H9 (cell line): ENCODE measurements at regions not wholly inside any gene's neighbourhood (a gene's known extent, or its start where the extent isn't known, plus 50 kb on each side); places are given as distances from the start of the nearest gene placed in this dataset.

Experiments used
- DNase-seq: peaks from one replicate; pipeline ENCODE4 v3.0.0-alpha.2; 2017
- H2AFZ ChIP-seq: one replicate; pipeline ENCODE4 v1.6.1; 2013; ENCODE audit warnings: mild to moderate bottlenecking, low read length, control low read depth, moderate library complexity
- H2AK5ac ChIP-seq: 2 replicates; pipeline ENCODE4 v1.6.1; 2013; ENCODE audit warnings: low read length, control low read depth, mixed read lengths; ENCODE audit not compliant: insufficient read length
- H2BK120ac ChIP-seq: one replicate; pipeline ENCODE4 v1.6.1; 2013; ENCODE audit warnings: low read depth, mild to moderate bottlenecking, low read length, control low read depth, inconsistent platforms; ENCODE audit not compliant: poor library complexity, severe bottlenecking
- H2BK12ac ChIP-seq: 2 replicates; pipeline ENCODE4 v1.6.1; 2013; ENCODE audit warnings: low read length, control low read depth, mixed read lengths, low read depth; ENCODE audit not compliant: insufficient read length
- H2BK15ac ChIP-seq: 2 replicates; pipeline ENCODE4 v1.6.1; 2013; ENCODE audit warnings: low read depth, low read length, control low read depth
- H2BK20ac ChIP-seq: one replicate; pipeline ENCODE4 v1.6.1; 2013; ENCODE audit warnings: low read depth, mild to moderate bottlenecking, low read length, control low read depth, inconsistent platforms; ENCODE audit not compliant: poor library complexity, severe bottlenecking
- H2BK5ac ChIP-seq: 2 replicates; pipeline ENCODE4 v1.6.1; 2013; ENCODE audit warnings: low read length, control low read depth, mixed read lengths; ENCODE audit not compliant: insufficient read length
- H3K14ac ChIP-seq: 2 replicates; pipeline ENCODE4 v1.6.1; 2013; ENCODE audit warnings: low read length, control low read depth; ENCODE audit not compliant: insufficient read depth
- H3K18ac ChIP-seq: 2 replicates; pipeline ENCODE4 v1.6.1; 2013; ENCODE audit warnings: low read depth, mild to moderate bottlenecking, mixed read lengths, low read length, control low read depth; ENCODE audit not compliant: insufficient read length
- H3K23ac ChIP-seq: 2 replicates; pipeline ENCODE4 v1.6.1; 2013; ENCODE audit warnings: low read length, control low read depth, mixed read lengths, low read depth; ENCODE audit not compliant: insufficient read length
- H3K23me2 ChIP-seq: 2 replicates; pipeline ENCODE4 v1.6.1; 2013; ENCODE audit warnings: low read depth, mild to moderate bottlenecking, mixed read lengths, low read length, control low read depth; ENCODE audit not compliant: insufficient read length, poor library complexity, severe bottlenecking
- H3K27ac ChIP-seq: 2 replicates; pipeline ENCODE4 v1.5.1; 2013; ENCODE audit warnings: low read length, control low read depth, mixed read lengths, low read depth; ENCODE audit not compliant: insufficient read length
- H3K27me3 ChIP-seq: 2 replicates; pipeline ENCODE4 v1.6.1; 2013; ENCODE audit warnings: low read length, control low read depth, inconsistent platforms; ENCODE audit not compliant: insufficient read depth
- H3K4ac ChIP-seq: 2 replicates; pipeline ENCODE4 v1.6.1; 2013; ENCODE audit warnings: low read depth, mild to moderate bottlenecking, control low read depth, inconsistent platforms, low read length, moderate library complexity
- H3K4me1 ChIP-seq: 2 replicates; pipeline ENCODE4 v1.6.1; 2013; ENCODE audit warnings: low read length, control low read depth, inconsistent platforms; ENCODE audit not compliant: insufficient read depth
- H3K4me2 ChIP-seq: 2 replicates; pipeline ENCODE4 v1.6.1; 2013; ENCODE audit warnings: low read length, control low read depth, mixed read lengths; ENCODE audit not compliant: insufficient read length, insufficient read depth
- H3K56ac ChIP-seq: 2 replicates; pipeline ENCODE4 v1.6.1; 2013; ENCODE audit warnings: low read depth, mild to moderate bottlenecking, mixed read lengths, low read length, control low read depth; ENCODE audit not compliant: insufficient read length
- H3K79me1 ChIP-seq: 2 replicates; pipeline ENCODE4 v1.6.1; 2013; ENCODE audit warnings: low read depth, mild to moderate bottlenecking, moderate library complexity, low read length, control low read depth, inconsistent platforms; ENCODE audit not compliant: insufficient read depth, poor library complexity, severe bottlenecking
- H3K79me2 ChIP-seq: 2 replicates; pipeline ENCODE4 v1.6.1; 2013; ENCODE audit warnings: low read length, control low read depth, inconsistent platforms; ENCODE audit not compliant: insufficient read depth
- H3K9ac ChIP-seq: 2 replicates; pipeline ENCODE4 v1.6.1; 2013; ENCODE audit warnings: low read length, control low read depth, mixed read lengths; ENCODE audit not compliant: insufficient read length; ENCODE audit errors: extremely low read depth
- H3K9me3 ChIP-seq: one replicate; pipeline ENCODE4 v1.6.1; 2013; ENCODE audit warnings: low read depth, low read length, inconsistent platforms; ENCODE audit not compliant: control insufficient read depth
- H3T11ph ChIP-seq: one replicate; pipeline ENCODE4 v1.6.1; 2013; ENCODE audit warnings: mild to moderate bottlenecking, low read length, control low read depth, inconsistent platforms
- H4K20me1 ChIP-seq: one replicate; pipeline ENCODE4 v1.6.1; 2013; ENCODE audit not compliant: control insufficient read depth, insufficient read length, insufficient read depth
- H4K5ac ChIP-seq: 2 replicates; pipeline ENCODE4 v1.6.1; 2013; ENCODE audit warnings: low read depth, mild to moderate bottlenecking, mixed read lengths, low read length, control low read depth; ENCODE audit not compliant: insufficient read length
- H4K8ac ChIP-seq: replicated peaks from 2 replicates; pipeline ENCODE4 v1.6.1; 2013; ENCODE audit warnings: low read length, control low read depth, mixed read lengths, low read depth; ENCODE audit not compliant: insufficient read length
- H4K91ac ChIP-seq: 2 replicates; pipeline ENCODE4 v1.6.1; 2013; ENCODE audit warnings: low read depth, mild to moderate bottlenecking, moderate library complexity, mixed read lengths, low read length, control low read depth; ENCODE audit not compliant: insufficient read length
- H3K27ac Mint-ChIP-seq, 3 experiments: 2 replicates in 2 of 3; 3 replicates in 1 of 3; pipeline ENCODE4 v1.8.0; 2020 to 2021; ENCODE audit warnings: mixed read lengths in 3 of 3, mild to moderate bottlenecking in 1 of 3, moderate library complexity in 1 of 3
- H3K27me3 Mint-ChIP-seq: 2 replicates; pipeline ENCODE4 v1.8.0; 2021; ENCODE audit warnings: low read depth, mild to moderate bottlenecking, moderate library complexity, mixed read lengths
- H3K36me3 Mint-ChIP-seq, 3 experiments: 2 replicates in 2 of 3; 3 replicates in 1 of 3; pipeline ENCODE4 v1.8.0; 2020 to 2021; ENCODE audit warnings: low read depth in 3 of 3, mixed read lengths in 3 of 3; ENCODE audit not compliant: insufficient read depth in 1 of 3
- H3K4me1 Mint-ChIP-seq, 2 experiments: 2 replicates each; pipeline ENCODE4 v1.8.0; 2020; ENCODE audit warnings: mixed read lengths in 2 of 2
- H3K4me3 Mint-ChIP-seq, 2 experiments: 2 replicates in 1 of 2; 3 replicates in 1 of 2; pipeline ENCODE4 v1.8.0; 2020 to 2021; ENCODE audit warnings: mild to moderate bottlenecking in 2 of 2, mixed read lengths in 2 of 2, moderate library complexity in 1 of 2
- H3K9me3 Mint-ChIP-seq, 2 experiments: 2 replicates in 1 of 2; 3 replicates in 1 of 2; pipeline ENCODE4 v1.8.0; 2020; ENCODE audit warnings: mild to moderate bottlenecking in 2 of 2, mixed read lengths in 2 of 2, moderate library complexity in 1 of 2
- WGBS: extraction: QIAGEN DNeasy Blood & Tissue Kit; methylation state at CpG from one replicate; pipeline ENCODE4 v1.1.7; 2013; ENCODE audit warnings: missing lambda C conversion rate, low lambda C conversion rate, mixed read lengths; ENCODE audit not compliant: insufficient read length; ENCODE audit errors: extremely low coverage; 5-methylcytosine and 5-hydroxymethylcytosine counted together
- TF ChIP-seq, protein P1 (sequence below): fragments of 200-600 bp; sonication (generic); conservative IDR thresholded peaks from 3 replicates; pipeline ENCODE4 v1.8.0; 2021; ENCODE audit warnings: antibody characterized with exemption, mild to moderate bottlenecking

DNA sequence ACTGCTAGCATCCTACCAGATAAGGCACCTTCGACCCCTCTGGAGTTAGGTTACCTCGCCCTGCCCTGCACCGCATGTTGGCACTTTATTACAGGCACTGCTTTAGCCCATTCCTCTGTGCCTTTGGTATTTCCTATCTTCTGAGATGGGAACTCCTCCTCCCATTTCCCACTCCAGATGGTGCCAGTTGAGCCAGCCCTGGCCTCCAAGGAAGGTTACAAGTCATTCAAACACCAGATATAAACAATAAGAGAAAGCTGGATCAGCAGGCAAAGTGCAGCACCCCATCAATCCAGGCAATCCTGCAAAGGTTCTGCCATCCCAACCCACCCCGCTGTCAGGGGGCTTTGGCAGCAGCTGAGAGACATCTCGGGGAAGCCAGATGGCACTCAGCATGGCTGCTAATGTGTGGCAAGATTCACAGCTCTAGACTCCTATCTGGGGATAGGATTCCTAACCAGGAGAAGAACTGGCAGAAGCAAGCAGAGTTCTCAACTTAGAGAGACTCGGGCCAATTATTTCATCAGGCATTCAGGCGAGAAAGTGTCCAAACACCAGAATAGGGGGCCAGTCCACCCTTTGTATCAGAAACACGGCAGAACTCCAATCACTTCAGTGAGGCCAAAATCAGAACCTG lies 113.0 kb downstream of the COPRS start:
- no peak overlapping the region for H3K18ac ChIP-seq
- H2AK5ac ChIP-seq, result no peak overlapping the region
- no peak overlapping the region for H3K4me2 ChIP-seq
- no peaks in the 10 kb centered on the region for H3K79me2 ChIP-seq
- H3K27ac Mint-ChIP-seq, result peak overlapping the region in 1 of 3 experiments; percentile 47; a peak in 1 of 7 replicates
- no peaks in the 10 kb centered on the region for H3K9me3 Mint-ChIP-seq
- no peak overlapping the region for H4K8ac ChIP-seq
- no peak overlapping the region for H4K5ac ChIP-seq
- no peaks in the 10 kb centered on the region for H4K20me1 ChIP-seq
- no peak overlapping the region for H3T11ph ChIP-seq
- H3K23me2 ChIP-seq, result no peaks in the 10 kb centered on the region
- H3K14ac ChIP-seq, result no peak overlapping the region
- H3K4me1 Mint-ChIP-seq, result peaks cover 6 to 15% of the 10 kb centered on the region in 2 experiments
- H2BK15ac ChIP-seq, result no peak overlapping the region
- no peak overlapping the region for H3K56ac ChIP-seq
- H3K4ac ChIP-seq, result no peak overlapping the region
- H2BK120ac ChIP-seq, result no peak overlapping the region
- H3K79me1 ChIP-seq, result no peaks in the 10 kb centered on the region
- no peak overlapping the region for H3K4me3 Mint-ChIP-seq
- no peak overlapping the region for H3K9ac ChIP-seq
- H3K4me1 ChIP-seq, result no peaks in the 10 kb centered on the region; the same call in 1 of the 2 replicates
- H3K27ac ChIP-seq, result no peak overlapping the region
- H2BK20ac ChIP-seq, result no peak overlapping the region
- H3K36me3 Mint-ChIP-seq, result no peaks in the 10 kb centered on the region
- H2AFZ ChIP-seq, result no peak overlapping the region
- H3K23ac ChIP-seq, result no peak overlapping the region
- no CpG with 5 or more reads among the region's 8 CpGs for WGBS
- H3K27me3 ChIP-seq, result no peaks in the 10 kb centered on the region
- DNase-seq, result no peak
- no peak overlapping the region for H2BK12ac ChIP-seq
- H2BK5ac ChIP-seq, result no peak overlapping the region
- no peak overlapping the region for H4K91ac ChIP-seq
- no peaks in the 10 kb centered on the region for H3K27me3 Mint-ChIP-seq
- no peaks in the 10 kb centered on the region for H3K9me3 ChIP-seq
- TF ChIP-seq, protein P1, sequence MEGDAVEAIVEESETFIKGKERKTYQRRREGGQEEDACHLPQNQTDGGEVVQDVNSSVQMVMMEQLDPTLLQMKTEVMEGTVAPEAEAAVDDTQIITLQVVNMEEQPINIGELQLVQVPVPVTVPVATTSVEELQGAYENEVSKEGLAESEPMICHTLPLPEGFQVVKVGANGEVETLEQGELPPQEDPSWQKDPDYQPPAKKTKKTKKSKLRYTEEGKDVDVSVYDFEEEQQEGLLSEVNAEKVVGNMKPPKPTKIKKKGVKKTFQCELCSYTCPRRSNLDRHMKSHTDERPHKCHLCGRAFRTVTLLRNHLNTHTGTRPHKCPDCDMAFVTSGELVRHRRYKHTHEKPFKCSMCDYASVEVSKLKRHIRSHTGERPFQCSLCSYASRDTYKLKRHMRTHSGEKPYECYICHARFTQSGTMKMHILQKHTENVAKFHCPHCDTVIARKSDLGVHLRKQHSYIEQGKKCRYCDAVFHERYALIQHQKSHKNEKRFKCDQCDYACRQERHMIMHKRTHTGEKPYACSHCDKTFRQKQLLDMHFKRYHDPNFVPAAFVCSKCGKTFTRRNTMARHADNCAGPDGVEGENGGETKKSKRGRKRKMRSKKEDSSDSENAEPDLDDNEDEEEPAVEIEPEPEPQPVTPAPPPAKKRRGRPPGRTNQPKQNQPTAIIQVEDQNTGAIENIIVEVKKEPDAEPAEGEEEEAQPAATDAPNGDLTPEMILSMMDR, result no peak
